Lower leg skin (tissue), 4 donors: ENCODE measurements at regions not wholly inside any gene's neighbourhood (a gene's known extent, or its start where the extent isn't known, plus 50 kb on each side); places are given as distances from the start of the nearest gene placed in this dataset.
"Not testable (repeated sequence)": the region's sequence is repeated elsewhere in the genome, so short reads cannot be mapped to it uniquely, and the experiment has no call there.

Experiments
- DNase-seq, 2 donors: peaks; one replicate each; pipeline ENCODE4 v3.0.0-alpha.2; 2019; ENCODE audit warnings: low spot score in 2 of 2
- H3K4me3 ChIP-seq: fragments of 200-600 bp; sonication (generic); 2 replicates; pipeline ENCODE4 v1.5.1; 2017; ENCODE audit warnings: mild to moderate bottlenecking, low read depth; ENCODE audit not compliant: poor library complexity, severe bottlenecking
- CTCF ChIP-seq, 3 donors: fragments of 450-650 bp; IDR thresholded peaks; one replicate each; pipeline ENCODE4 v1.5.1; 2016; ENCODE audit warnings: antibody characterized with exemption in 3 of 3, mild to moderate bottlenecking in 3 of 3, moderate library complexity in 2 of 3
- POLR2A ChIP-seq, 2 donors: fragments of 450-650 bp; IDR thresholded peaks; one replicate each; pipeline ENCODE4 v1.6.1; 2016 to 2017; ENCODE audit warnings: antibody characterized with exemption in 2 of 2, mild to moderate bottlenecking in 1 of 2, moderate library complexity in 1 of 2
- WGBS, 2 donors: methylation state at CpG; one replicate each; pipeline ENCODE4 v1.1.5; 2018; 5-methylcytosine and 5-hydroxymethylcytosine counted together
- intact Hi-C: fragments of 100-400 bp; cut with DNase I; formaldehyde crosslinking; loops from one replicate; pipeline ENCODE4 v1.15.0; 2023; ENCODE audit warnings: low total_unique reads

DNA sequence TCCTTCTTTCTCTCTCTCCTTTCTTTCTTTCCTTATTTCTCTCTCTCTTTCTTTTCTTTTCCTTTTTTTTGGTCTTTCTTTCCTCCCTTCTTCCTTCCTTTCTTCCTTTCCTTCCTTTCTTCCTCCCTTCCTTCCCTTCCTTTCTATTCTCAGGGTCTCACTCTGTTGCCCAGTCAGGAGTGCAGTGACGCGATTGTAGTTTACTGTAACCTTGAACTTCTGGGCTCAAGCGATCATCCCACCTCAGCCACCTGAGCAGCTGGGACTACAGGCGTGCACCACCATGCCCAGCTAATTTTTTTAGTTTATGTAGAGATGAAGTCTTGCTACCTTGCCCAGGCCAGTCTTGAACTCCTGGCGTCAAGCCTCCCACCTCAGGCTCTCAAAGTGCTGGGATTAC lies 83.8 kb upstream of the PPM1B start:
- DNase-seq = no peak
- 96% methylated on average over 5 of the region's 5 CpGs for WGBS, 2 donors
- intact Hi-C loops = no loop called here
- no peak overlapping the region for H3K4me3 ChIP-seq
- TF ChIP-seq CTCF (IDR thresholded peaks at IDR 0.05) = no peak
- TF ChIP-seq POLR2A (IDR thresholded peaks at IDR 0.05) = no peak

DNA sequence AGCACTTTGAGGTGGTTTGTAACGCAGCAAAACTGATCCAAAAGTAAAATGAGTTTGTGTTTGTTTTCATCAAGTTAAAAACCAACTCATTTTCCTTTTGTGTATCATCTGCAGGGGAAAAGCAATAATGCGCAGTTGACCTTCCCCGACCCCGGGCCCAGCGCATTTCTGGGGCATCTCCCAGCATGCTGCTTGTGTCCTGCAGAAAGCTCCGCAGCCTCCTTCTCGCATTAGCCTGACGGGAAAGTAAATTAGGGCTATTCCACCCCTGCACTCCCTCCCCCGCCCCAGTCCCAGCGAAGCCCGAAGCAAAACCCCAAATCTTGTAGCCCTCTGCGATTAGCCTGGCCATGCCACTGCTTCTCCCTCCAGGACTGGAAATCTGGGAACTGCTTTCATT lies 82.0 kb upstream of the PPM1B start:
- H3K4me3 ChIP-seq = no peak overlapping the region
- no peak for DNase-seq
- TF ChIP-seq POLR2A (IDR thresholded peaks at IDR 0.05) (no peak), CTCF (IDR thresholded peaks at IDR 0.05) (no peak)
- WGBS, 2 donors = 77 to 82% methylated on average over 12 of the region's 12 CpGs
- intact Hi-C loops = no loop called here

- peak; percentile 84 to 97 for DNase-seq
- intact Hi-C loops = no loop called here
- no peak for TF ChIP-seq POLR2A (IDR thresholded peaks at IDR 0.05)
- TF ChIP-seq CTCF (IDR thresholded peaks at IDR 0.05) = peak in 1 of 3 donors; percentile 83
- peak overlapping the region; percentile 21 for H3K4me3 ChIP-seq
- 4 to 7% methylated on average over 29 of the region's 29 CpGs for WGBS, 2 donors
Measured at GRCh38 chr2:44087036-44087713, 81.5 kb upstream of the PPM1B start.

DNA sequence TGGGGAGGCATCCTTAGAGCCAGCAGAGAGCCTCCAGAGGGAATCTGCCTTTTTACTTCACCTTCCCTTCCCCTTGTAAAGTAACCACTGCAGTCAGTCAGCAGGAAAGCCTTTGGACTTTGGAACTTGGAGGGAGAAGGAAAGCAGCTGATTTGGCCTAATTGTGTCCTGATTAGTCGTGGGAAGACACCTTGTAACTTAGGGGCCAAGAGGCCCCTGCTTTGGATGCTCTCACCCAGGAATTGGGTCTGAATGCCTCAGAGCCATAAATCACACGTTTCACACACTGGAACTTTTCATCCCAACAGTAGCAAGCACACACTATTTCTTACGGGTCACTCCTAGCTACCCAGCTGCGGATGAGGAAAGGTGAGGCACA lies 81.0 kb upstream of the PPM1B start:
- 42 to 61% methylated on average over 4 of the region's 4 CpGs for WGBS, 2 donors
- no peak overlapping the region for H3K4me3 ChIP-seq
- TF ChIP-seq CTCF (IDR thresholded peaks at IDR 0.05) (no peak), POLR2A (IDR thresholded peaks at IDR 0.05) (no peak)
- DNase-seq = no peak
- intact Hi-C loops = no loop called here

DNA sequence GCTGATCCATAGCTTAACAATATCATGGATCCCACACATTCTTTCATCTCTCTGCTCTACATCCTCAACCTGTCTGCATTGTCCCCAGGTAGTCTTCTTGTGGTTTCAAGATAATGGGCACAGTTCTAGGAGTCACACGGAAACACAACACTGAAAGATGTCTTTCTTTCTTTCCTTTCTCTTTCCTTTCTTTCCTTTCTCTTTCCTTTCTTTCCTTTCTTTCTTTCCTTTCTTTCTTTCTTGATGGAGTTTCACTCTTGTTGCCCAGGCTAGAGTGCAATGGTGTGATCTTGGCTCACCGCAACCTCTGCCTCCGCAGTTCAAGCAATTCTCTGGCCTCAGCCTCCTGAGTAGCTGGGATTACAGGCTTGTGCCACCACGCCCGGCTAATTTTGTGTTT lies 76.2 kb upstream of the PPM1B start:
- H3K4me3 ChIP-seq, DNase-seq, intact Hi-C loops: not testable (repeated sequence)
- WGBS, 2 donors = 97 to 98% methylated on average over 5 of the region's 5 CpGs

DNA sequence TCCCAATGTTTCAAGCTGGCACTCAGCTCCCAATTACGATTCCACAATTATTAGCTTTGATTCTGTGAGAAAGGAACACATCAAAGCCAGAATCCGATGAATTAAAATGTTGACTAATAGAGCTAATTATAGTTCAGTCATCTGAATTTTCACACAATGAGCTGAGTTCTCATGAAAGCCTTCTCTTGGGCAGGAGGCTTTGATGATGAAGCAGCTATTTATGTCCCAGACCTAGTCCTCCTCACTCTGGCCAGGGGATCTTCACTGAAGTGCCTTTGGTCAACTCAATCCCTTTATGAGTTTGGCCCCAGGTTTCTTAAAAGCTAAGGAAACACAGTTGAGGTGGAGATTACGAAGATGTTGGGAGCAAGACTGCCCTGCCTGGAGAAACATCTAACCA lies 74.7 kb upstream of the PPM1B start:
- no peak overlapping the region for H3K4me3 ChIP-seq
- no peak for TF ChIP-seq CTCF (IDR thresholded peaks at IDR 0.05)
- TF ChIP-seq POLR2A (IDR thresholded peaks at IDR 0.05) = no peak
- intact Hi-C loops = no loop called here
- no peak for DNase-seq
- WGBS, 2 donors = 72 to 76% methylated on average over 3 of the region's 3 CpGs
